ENCODE measurements at regions not wholly inside any gene's neighbourhood (a gene's known extent, or its start where the extent isn't known, plus 50 kb on each side); places are given as distances from the start of the nearest gene placed in this dataset.

GRCh38 chr11:116148645-116149044, 624.1 kb downstream of the BUD13 start:
- intact Hi-C loops (cut with micrococcal nuclease; ENCODE audit: unreplicated experiment), result no loop called here
- FAIRE-seq, result no peak
- CTCF ChIA-PET (ENCODE audit: low intra/inter-chr PET ratio, low total read pairs), result no interaction called here
- no peak for TF ChIP-seq PRDM4 (CRISPR knock-in tag; IDR thresholded peaks at IDR 0.05; ENCODE audit: borderline replicate concordance)
- TF ChIP-seq MIER2 (CRISPR knock-in tag; IDR thresholded peaks at IDR 0.05), result no peak
- TF ChIP-seq DDIT3 (CRISPR knock-in tag; IDR thresholded peaks at IDR 0.05), result no peak
- TF ChIP-seq RAD51 (IDR thresholded peaks at IDR 0.05; ENCODE audit: borderline replicate concordance), result no peak
- no peak for TF ChIP-seq SIX1 (CRISPR knock-in tag; IDR thresholded peaks at IDR 0.05; ENCODE audit: borderline replicate concordance)
- TF ChIP-seq MTA3 (CRISPR knock-in tag; IDR thresholded peaks at IDR 0.05), result no peak
- TF ChIP-seq BRF2 (CRISPR knock-in tag; IDR thresholded peaks at IDR 0.05), result no peak
- no peak for TF ChIP-seq RBM22 (optimal IDR thresholded peaks at IDR 0.05; ENCODE audit: low read length)
- TF ChIP-seq HDAC2 (CRISPR knock-in tag; IDR thresholded peaks at IDR 0.05), result no peak
- TF ChIP-seq ZBED4 (CRISPR knock-in tag; IDR thresholded peaks at IDR 0.05; ENCODE audit: borderline replicate concordance), result no peak

More at GRCh38 chr11:116148645-116149044, 624.1 kb downstream of the BUD13 start:
- Histone ChIP-seq H2AFZ (ENCODE audit: low read length) (no peak overlapping the region), H4K20me1 (ENCODE audit: insufficient read depth, low read length) (no peaks in the 10 kb centered on the region), H3K4me3 (replicated peaks in 1 of 3; ENCODE audit: insufficient read depth in 1 of 3, low read depth in 2 of 3, low read length in 3 of 3) (no peak overlapping the region), H3K4me1 (ENCODE audit: insufficient read depth, low read length) (no peaks in the 10 kb centered on the region), H3K36me3 (replicated peaks in 1 of 2; ENCODE audit: control insufficient read depth in 1 of 2, insufficient read depth in 2 of 2, low read length in 2 of 2) (no peaks in the 10 kb centered on the region), H3K27me3 (ENCODE audit: control insufficient read depth in 1 of 2, insufficient read depth in 2 of 2, low read length in 2 of 2) (peaks cover 0 to 4% of the 10 kb centered on the region in 2 experiments; a peak in 1 of 5 replicates), H3K9me3 (ENCODE audit: low read length) (no peaks in the 10 kb centered on the region; the same call in 1 of the 2 replicates), H3K27ac (ENCODE audit: extremely low read length, insufficient read depth, low read length) (no peak overlapping the region), H3K9ac (ENCODE audit: insufficient read depth, low read depth, low read length) (no peak overlapping the region), H3K79me2 (ENCODE audit: insufficient read depth, low read length) (no peaks in the 10 kb centered on the region), H3K4me2 (ENCODE audit: low read depth, low read length) (no peak overlapping the region)
- no TSS peak for BruUV-seq (replicated peaks)
- 26% methylated on average over 2 of the region's 2 CpGs for WGBS (ENCODE audit: low lambda C conversion rate)
- no peak for ATAC-seq
- POLR2A ChIA-PET, result no interaction called here
- DNase-seq (ENCODE audit: low spot score), result no peak
- in situ Hi-C loops (cut with HindIII; ENCODE audit: extremely low pct_ligation_motif_present, low pct_unique_long_range_greater_than_20kb), result no loop called here

Measured in HepG2 (cell line).